Calu3 (cell line): ENCODE measurements at regions not wholly inside any gene's neighbourhood (a gene's known extent, or its start where the extent isn't known, plus 50 kb on each side); places are given as distances from the start of the nearest gene placed in this dataset.

Experiments
- BruUV-seq: library from RNA; stranded (reverse); fragments of 400-500 nt; replicated peaks from 2 replicates; lab custom pipeline; 2021; lab: Mats Ljungman, UMichigan
- CTCF ChIA-PET: fragments of 300-600 bp; sonication (Branson Sonifier 250); formaldehyde crosslinking; loops from one replicate; lab custom pipeline; 2022; ENCODE audit warnings: antibody characterized with exemption; lab: Charles Lee
- DNase-seq: peaks from one replicate; pipeline ENCODE4 v3.0.0; 2022
- H3K27ac Mint-ChIP-seq: one replicate; pipeline ENCODE4 v1.8.0; 2022; ENCODE audit warnings: mixed read lengths; ENCODE audit not compliant: unreplicated experiment
- H3K27me3 Mint-ChIP-seq: one replicate; pipeline ENCODE4 v1.8.0; 2022; ENCODE audit warnings: mixed read lengths; ENCODE audit not compliant: unreplicated experiment
- H3K36me3 Mint-ChIP-seq: one replicate; pipeline ENCODE4 v1.8.0; 2022; ENCODE audit warnings: mild to moderate bottlenecking, moderate library complexity, mixed read lengths; ENCODE audit not compliant: insufficient read depth, unreplicated experiment
- H3K4me1 Mint-ChIP-seq: one replicate; pipeline ENCODE4 v1.8.0; 2022; ENCODE audit warnings: mild to moderate bottlenecking, low read depth, mixed read lengths; ENCODE audit not compliant: unreplicated experiment
- H3K4me3 Mint-ChIP-seq: one replicate; pipeline ENCODE4 v1.8.0; 2022; ENCODE audit warnings: mild to moderate bottlenecking, low read depth, moderate library complexity, mixed read lengths; ENCODE audit not compliant: unreplicated experiment
- H3K9me3 Mint-ChIP-seq: one replicate; pipeline ENCODE4 v1.8.0; 2022; ENCODE audit warnings: low read depth, mixed read lengths; ENCODE audit not compliant: unreplicated experiment
- intact Hi-C: fragments of 100-400 bp; cut with micrococcal nuclease; formaldehyde crosslinking; loops from one replicate; pipeline ENCODE4 v1.10.0; 2022; ENCODE audit not compliant: unreplicated experiment
- TF ChIP-seq, protein P1 (sequence below): fragments of 200-600 bp; IDR thresholded peaks from one replicate; pipeline ENCODE4 v1.8.0; 2022; ENCODE audit warnings: antibody characterized with exemption; ENCODE audit not compliant: unreplicated experiment

GRCh38 chr7:135803143-135803542 lies 54.5 kb upstream of the FAM180A start:
- H3K27me3 Mint-ChIP-seq = peaks cover 26% of the 10 kb centered on the region
- H3K27ac Mint-ChIP-seq = no peak overlapping the region
- H3K4me3 Mint-ChIP-seq = no peak overlapping the region
- no peaks in the 10 kb centered on the region for H3K9me3 Mint-ChIP-seq
- TF ChIP-seq, protein P1, sequence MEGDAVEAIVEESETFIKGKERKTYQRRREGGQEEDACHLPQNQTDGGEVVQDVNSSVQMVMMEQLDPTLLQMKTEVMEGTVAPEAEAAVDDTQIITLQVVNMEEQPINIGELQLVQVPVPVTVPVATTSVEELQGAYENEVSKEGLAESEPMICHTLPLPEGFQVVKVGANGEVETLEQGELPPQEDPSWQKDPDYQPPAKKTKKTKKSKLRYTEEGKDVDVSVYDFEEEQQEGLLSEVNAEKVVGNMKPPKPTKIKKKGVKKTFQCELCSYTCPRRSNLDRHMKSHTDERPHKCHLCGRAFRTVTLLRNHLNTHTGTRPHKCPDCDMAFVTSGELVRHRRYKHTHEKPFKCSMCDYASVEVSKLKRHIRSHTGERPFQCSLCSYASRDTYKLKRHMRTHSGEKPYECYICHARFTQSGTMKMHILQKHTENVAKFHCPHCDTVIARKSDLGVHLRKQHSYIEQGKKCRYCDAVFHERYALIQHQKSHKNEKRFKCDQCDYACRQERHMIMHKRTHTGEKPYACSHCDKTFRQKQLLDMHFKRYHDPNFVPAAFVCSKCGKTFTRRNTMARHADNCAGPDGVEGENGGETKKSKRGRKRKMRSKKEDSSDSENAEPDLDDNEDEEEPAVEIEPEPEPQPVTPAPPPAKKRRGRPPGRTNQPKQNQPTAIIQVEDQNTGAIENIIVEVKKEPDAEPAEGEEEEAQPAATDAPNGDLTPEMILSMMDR = no peak
- DNase-seq = no peak
- intact Hi-C loops = loop anchor here (10.0 kb wide), 2 partner anchors 602 to 1792 kb away; no protein-coding TSS in a partner anchor
- BruUV-seq = no TSS peak
- CTCF ChIA-PET = interaction anchor here (0.7 kb wide), 1 partner anchor 134 kb away, joined by 3 read pairs; no protein-coding TSS in a partner anchor
- peaks cover 20% of the 10 kb centered on the region for H3K4me1 Mint-ChIP-seq
- H3K36me3 Mint-ChIP-seq = no peaks in the 10 kb centered on the region

GRCh38 chr7:135802697-135803096 lies 54.1 kb upstream of the FAM180A start:
- Mint-ChIP-seq H3K4me3 (no peak overlapping the region), H3K36me3 (no peaks in the 10 kb centered on the region), H3K9me3 (no peaks in the 10 kb centered on the region), H3K4me1 (peaks cover 20% of the 10 kb centered on the region), H3K27me3 (peaks cover 30% of the 10 kb centered on the region), H3K27ac (no peak overlapping the region)
- no TSS peak for BruUV-seq
- TF ChIP-seq, protein P1 = no peak
- intact Hi-C loops = loop anchor here (10.0 kb wide), 2 partner anchors 602 to 1792 kb away; no protein-coding TSS in a partner anchor
- CTCF ChIA-PET = no interaction called here
- no peak for DNase-seq

- H3K4me3 Mint-ChIP-seq = no peak overlapping the region
- no peak for DNase-seq
- peaks cover 20% of the 10 kb centered on the region for H3K4me1 Mint-ChIP-seq
- H3K27me3 Mint-ChIP-seq = peaks cover 38% of the 10 kb centered on the region
- H3K9me3 Mint-ChIP-seq = no peaks in the 10 kb centered on the region
- H3K27ac Mint-ChIP-seq = no peak overlapping the region
- intact Hi-C loops = loop anchor here (1.0 to 10.0 kb wide), 3 partner anchors 207 to 1793 kb away; no protein-coding TSS in a partner anchor
- TF ChIP-seq, protein P1 = no peak
- H3K36me3 Mint-ChIP-seq = no peaks in the 10 kb centered on the region
- BruUV-seq = no TSS peak
- CTCF ChIA-PET = no interaction called here
Observed at GRCh38 chr7:135801877-135802276, 53.3 kb upstream of the FAM180A start.

- Mint-ChIP-seq H3K27ac (no peak overlapping the region), H3K27me3 (peaks cover 45% of the 10 kb centered on the region), H3K4me3 (no peak overlapping the region), H3K36me3 (no peaks in the 10 kb centered on the region), H3K9me3 (no peaks in the 10 kb centered on the region), H3K4me1 (peaks cover 20% of the 10 kb centered on the region)
- TF ChIP-seq, protein P1 = peak; percentile 51
- CTCF ChIA-PET = no interaction called here
- peak; percentile 42 for DNase-seq
- intact Hi-C loops = loop anchor here (1.0 to 10.0 kb wide), 3 partner anchors 208 to 1794 kb away; no protein-coding TSS in a partner anchor
- BruUV-seq = no TSS peak
Observed at GRCh38 chr7:135801045-135801693, 52.6 kb upstream of the FAM180A start.
